ENCODE measurements at regions not wholly inside any gene's neighbourhood (a gene's known extent, or its start where the extent isn't known, plus 50 kb on each side); places are given as distances from the start of the nearest gene placed in this dataset.

- no peak for TF ChIP-seq POLR2A (IDR thresholded peaks at IDR 0.05)
- TF ChIP-seq POLR2AphosphoS5 (IDR thresholded peaks at IDR 0.05): no peak
- no peak for TF ChIP-seq CTCF (IDR thresholded peaks at IDR 0.05)
- H3K36me3 ChIP-seq: no peaks in the 10 kb centered on the region
- no peak overlapping the region for H3K4me3 ChIP-seq
- intact Hi-C loops (cut with DNase I): no loop called here
- H3K27ac ChIP-seq: no peak overlapping the region
- WGBS: 90% methylated on average over 2 of the region's 2 CpGs
- no peaks in the 10 kb centered on the region for H3K9me3 ChIP-seq
- H3K4me1 ChIP-seq (replicated peaks): no peaks in the 10 kb centered on the region
- DNase-seq (ENCODE audit: low spot score): no peak
- H3K27me3 ChIP-seq (replicated peaks; ENCODE audit: insufficient read depth): no peaks in the 10 kb centered on the region
These were observed 701.9 kb downstream of the LUZP2 start for GRCh38 chr11:25198704-25199103.

- no peaks in the 10 kb centered on the region for H3K27me3 ChIP-seq (replicated peaks; ENCODE audit: insufficient read depth)
- intact Hi-C loops (cut with DNase I): no loop called here
- H3K4me1 ChIP-seq (replicated peaks): no peaks in the 10 kb centered on the region
- TF ChIP-seq POLR2A (IDR thresholded peaks at IDR 0.05) (no peak), CTCF (IDR thresholded peaks at IDR 0.05) (no peak), POLR2AphosphoS5 (IDR thresholded peaks at IDR 0.05) (no peak)
- no peak overlapping the region for H3K4me3 ChIP-seq
- DNase-seq (ENCODE audit: low spot score): no peak
- no peak overlapping the region for H3K27ac ChIP-seq
- H3K9me3 ChIP-seq: no peaks in the 10 kb centered on the region
- H3K36me3 ChIP-seq: no peaks in the 10 kb centered on the region
- WGBS: 80% methylated on average over 1 of the region's 1 CpG
These were observed 704.1 kb downstream of the LUZP2 start for GRCh38 chr11:25200925-25201324.

- H3K4me3 ChIP-seq: no peak overlapping the region
- H3K27ac ChIP-seq: no peak overlapping the region
- H3K9me3 ChIP-seq: no peaks in the 10 kb centered on the region
- WGBS: 100% methylated on average over 1 of the region's 1 CpG
- H3K27me3 ChIP-seq (replicated peaks; ENCODE audit: insufficient read depth): no peaks in the 10 kb centered on the region
- no peak for TF ChIP-seq POLR2A (IDR thresholded peaks at IDR 0.05)
- TF ChIP-seq POLR2AphosphoS5 (IDR thresholded peaks at IDR 0.05): no peak
- no peak for TF ChIP-seq CTCF (IDR thresholded peaks at IDR 0.05)
- no peaks in the 10 kb centered on the region for H3K36me3 ChIP-seq
- intact Hi-C loops (cut with DNase I): no loop called here
- H3K4me1 ChIP-seq (replicated peaks): no peaks in the 10 kb centered on the region
- no peak for DNase-seq (ENCODE audit: low spot score)
These were observed 709.9 kb downstream of the LUZP2 start for GRCh38 chr11:25206762-25207161.

GRCh38 chr11:25211635-25212254 lies 714.9 kb downstream of the LUZP2 start:
- TF ChIP-seq POLR2A (IDR thresholded peaks at IDR 0.05) (no peak), POLR2AphosphoS5 (IDR thresholded peaks at IDR 0.05) (no peak), CTCF (IDR thresholded peaks at IDR 0.05) (no peak)
- intact Hi-C loops (cut with DNase I): no loop called here
- H3K27me3 ChIP-seq (replicated peaks; ENCODE audit: insufficient read depth): no peaks in the 10 kb centered on the region
- H3K9me3 ChIP-seq: no peaks in the 10 kb centered on the region
- 83% methylated on average over 3 of the region's 3 CpGs for WGBS
- no peak for DNase-seq (ENCODE audit: low spot score)
- H3K4me3 ChIP-seq: no peak overlapping the region
- no peaks in the 10 kb centered on the region for H3K36me3 ChIP-seq
- H3K4me1 ChIP-seq (replicated peaks): no peaks in the 10 kb centered on the region
- H3K27ac ChIP-seq: no peak overlapping the region

DNA sequence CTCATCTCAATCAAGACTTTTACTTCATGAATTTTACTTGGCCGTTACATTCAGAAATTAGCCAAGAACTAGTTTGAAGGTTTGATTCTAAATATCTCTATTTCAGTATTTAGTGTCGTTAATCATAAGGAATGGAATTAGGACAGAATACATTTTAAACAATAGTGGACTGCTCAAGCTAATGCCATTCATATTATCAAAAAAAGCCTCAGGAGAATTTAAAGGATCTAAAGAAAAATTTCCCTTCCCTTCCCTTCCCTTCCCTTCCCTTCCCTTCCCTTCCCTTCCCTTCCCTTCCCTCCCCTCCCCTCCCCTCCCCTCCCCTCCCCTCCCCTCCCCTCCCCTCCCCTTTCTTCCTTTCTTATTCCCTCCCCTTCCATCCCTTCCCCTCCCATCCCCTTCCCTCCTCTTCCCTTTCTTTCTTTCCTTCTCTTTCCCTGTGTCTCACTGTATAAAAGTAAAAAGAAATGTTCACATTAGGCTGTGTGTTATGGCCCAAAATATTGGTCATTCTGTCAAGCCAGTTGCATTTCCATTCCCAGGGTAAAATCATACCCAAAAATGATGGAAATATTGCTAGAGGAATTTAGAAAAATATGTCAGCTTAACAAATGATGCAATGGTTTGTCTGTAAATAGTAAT lies 717.8 kb downstream of the LUZP2 start:
- intact Hi-C loops (cut with DNase I): no loop called here
- WGBS: 92% methylated on average over 2 of the region's 2 CpGs
- no peaks in the 10 kb centered on the region for H3K36me3 ChIP-seq
- DNase-seq (ENCODE audit: low spot score): no peak
- H3K27me3 ChIP-seq (replicated peaks; ENCODE audit: insufficient read depth): no peaks in the 10 kb centered on the region
- H3K9me3 ChIP-seq: no peaks in the 10 kb centered on the region
- TF ChIP-seq POLR2A (IDR thresholded peaks at IDR 0.05) (no peak), CTCF (IDR thresholded peaks at IDR 0.05) (no peak), POLR2AphosphoS5 (IDR thresholded peaks at IDR 0.05) (no peak)
- no peak overlapping the region for H3K27ac ChIP-seq
- H3K4me1 ChIP-seq (replicated peaks): no peaks in the 10 kb centered on the region
- H3K4me3 ChIP-seq: no peak overlapping the region
